ENCODE measurements at regions not wholly inside any gene's neighbourhood (a gene's known extent, or its start where the extent isn't known, plus 50 kb on each side); places are given as distances from the start of the nearest gene placed in this dataset.

DNA sequence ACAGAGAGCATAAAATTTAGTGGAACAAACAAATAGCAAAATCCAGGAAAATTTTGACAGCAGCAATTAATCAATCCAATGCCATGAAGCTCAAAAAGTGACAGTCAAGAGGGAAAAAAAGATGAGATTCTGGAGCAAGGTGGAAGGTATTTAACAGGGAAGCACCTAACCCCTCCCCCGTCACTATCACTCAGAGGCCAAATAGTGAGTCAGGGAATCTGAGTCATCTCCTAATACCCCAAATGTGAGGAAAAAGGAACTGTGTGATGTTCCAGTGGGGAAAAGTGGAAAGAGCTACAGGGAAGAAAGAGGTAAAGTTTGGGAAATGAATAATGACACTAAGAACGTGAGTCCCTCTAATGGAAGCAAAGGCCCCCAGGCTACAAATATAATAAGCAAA is 113.2 kb upstream of the PHF14 start:
- H3K4me1 ChIP-seq (ENCODE audit: insufficient read depth), result no peaks in the 10 kb centered on the region
- no peak overlapping the region for H3K4me3 ChIP-seq
- WGBS, 3 donors, result 76 to 83% (median 80%) methylated on average over 2 of the region's 2 CpGs
- TF ChIP-seq POLR2A (IDR thresholded peaks at IDR 0.05) (no peak), CTCF (IDR thresholded peaks at IDR 0.05) (no peak), EP300 (IDR thresholded peaks at IDR 0.05) (no peak)
- DNase-seq, result no peak
- H3K36me3 ChIP-seq, result no peaks in the 10 kb centered on the region
- intact Hi-C loops (cut with DNase I), result no loop called here
- no peaks in the 10 kb centered on the region for H3K27me3 ChIP-seq
- H3K27ac ChIP-seq, result no peak overlapping the region
- no peaks in the 10 kb centered on the region for H3K9me3 ChIP-seq

GRCh38 chr7:10863476-10863875 is 110.2 kb upstream of the PHF14 start:
- Histone ChIP-seq H3K4me3 (no peak overlapping the region), H3K36me3 (no peaks in the 10 kb centered on the region), H3K27me3 (no peaks in the 10 kb centered on the region), H3K4me1 (ENCODE audit: insufficient read depth) (no peaks in the 10 kb centered on the region), H3K9me3 (no peaks in the 10 kb centered on the region), H3K27ac (no peak overlapping the region)
- DNase-seq, result no peak
- WGBS, 3 donors, result 89 to 91% (median 89%) methylated on average over 7 of the region's 7 CpGs
- no peak for TF ChIP-seq EP300 (IDR thresholded peaks at IDR 0.05)
- intact Hi-C loops (cut with DNase I), result no loop called here

DNA sequence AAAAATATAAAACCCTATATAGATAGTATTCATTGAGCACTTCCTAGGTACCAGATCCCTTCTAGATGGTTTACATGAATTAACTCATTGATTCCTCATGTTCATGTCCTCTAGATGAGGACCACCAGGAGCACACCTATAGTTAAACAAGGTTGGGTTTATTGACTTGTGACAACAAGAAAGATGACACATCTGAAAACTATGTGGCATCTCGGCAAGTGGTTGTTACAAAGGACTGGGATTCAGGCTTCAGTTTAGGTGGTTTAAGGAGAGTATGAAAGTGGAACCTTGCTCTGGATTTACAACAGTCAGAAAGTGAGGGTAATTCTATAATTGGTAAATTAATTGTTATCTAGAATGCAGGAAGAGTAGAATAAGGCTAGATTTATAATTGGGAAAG is 99.0 kb upstream of the PHF14 start:
- Histone ChIP-seq H3K9me3 (no peaks in the 10 kb centered on the region), H3K27me3 (no peaks in the 10 kb centered on the region), H3K4me3 (no peak overlapping the region), H3K27ac (no peak overlapping the region), H3K36me3 (no peaks in the 10 kb centered on the region), H3K4me1 (ENCODE audit: insufficient read depth) (no peaks in the 10 kb centered on the region)
- no peak for DNase-seq
- WGBS, 3 donors, result 64 to 77% (median 74%) methylated on average over 1 of the region's 1 CpG
- no peak for TF ChIP-seq EP300 (IDR thresholded peaks at IDR 0.05)
- no peak for TF ChIP-seq POLR2A (IDR thresholded peaks at IDR 0.05)
- TF ChIP-seq CTCF (IDR thresholded peaks at IDR 0.05), result no peak
- intact Hi-C loops (cut with DNase I), result no loop called here

DNA sequence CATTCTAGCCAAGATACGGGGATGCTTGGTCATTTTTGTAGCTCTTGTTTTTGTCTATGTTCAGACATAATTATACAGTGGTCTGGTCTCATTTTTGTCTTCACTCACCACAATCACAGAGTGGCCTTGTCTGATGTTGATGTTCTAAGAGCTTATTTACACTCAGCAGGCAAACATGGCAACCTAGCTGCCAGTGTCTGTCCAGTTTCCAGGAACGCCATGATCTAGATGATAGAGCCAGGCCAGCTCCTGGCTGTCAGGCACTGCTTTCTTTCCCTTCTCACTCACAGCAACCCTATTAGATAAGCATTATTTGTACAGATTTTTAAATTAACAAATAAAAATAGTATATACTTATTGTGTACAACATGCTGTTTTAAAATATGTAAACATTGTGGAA is 98.6 kb upstream of the PHF14 start:
- Histone ChIP-seq H3K4me3 (no peak overlapping the region), H3K36me3 (no peaks in the 10 kb centered on the region), H3K4me1 (ENCODE audit: insufficient read depth) (no peaks in the 10 kb centered on the region), H3K27me3 (no peaks in the 10 kb centered on the region), H3K9me3 (no peaks in the 10 kb centered on the region), H3K27ac (no peak overlapping the region)
- WGBS, 3 donors, result 46 to 58% (median 51%) methylated on average over 2 of the region's 2 CpGs
- DNase-seq, result no peak
- TF ChIP-seq CTCF (IDR thresholded peaks at IDR 0.05) (no peak), EP300 (IDR thresholded peaks at IDR 0.05) (no peak), POLR2A (IDR thresholded peaks at IDR 0.05) (no peak)
- intact Hi-C loops (cut with DNase I), result no loop called here

DNA sequence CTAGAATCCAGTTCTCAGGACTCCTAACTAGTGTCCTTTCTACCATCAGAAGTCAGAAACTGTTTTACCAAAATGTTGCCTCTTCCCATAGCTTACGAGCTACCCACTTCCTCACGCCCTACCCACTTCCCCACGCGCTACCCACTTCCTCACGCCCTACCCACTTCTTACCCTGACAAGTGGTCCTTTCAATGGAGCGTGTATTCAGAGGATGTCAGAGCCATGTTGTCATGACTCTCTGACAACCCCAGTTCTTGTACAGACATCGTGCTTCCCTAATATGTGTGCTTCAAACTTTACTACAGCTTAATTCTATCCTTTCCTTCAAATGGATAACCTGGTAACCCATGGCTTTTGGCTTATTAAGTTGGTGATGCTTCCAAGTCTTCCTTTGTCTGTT is 84.8 kb upstream of the PHF14 start:
- intact Hi-C loops (cut with DNase I), result no loop called here
- Histone ChIP-seq H3K9me3 (no peaks in the 10 kb centered on the region), H3K4me1 (ENCODE audit: insufficient read depth) (no peaks in the 10 kb centered on the region), H3K27me3 (no peaks in the 10 kb centered on the region), H3K36me3 (no peaks in the 10 kb centered on the region), H3K27ac (no peak overlapping the region), H3K4me3 (no peak overlapping the region)
- DNase-seq, result no peak
- TF ChIP-seq EP300 (IDR thresholded peaks at IDR 0.05) (no peak), POLR2A (IDR thresholded peaks at IDR 0.05) (no peak), CTCF (IDR thresholded peaks at IDR 0.05) (no peak)
- 88 to 92% (median 91%) methylated on average over 7 of the region's 7 CpGs for WGBS, 3 donors
